ENCODE measurements at regions not wholly inside any gene's neighbourhood (a gene's known extent, or its start where the extent isn't known, plus 50 kb on each side); places are given as distances from the start of the nearest gene placed in this dataset.
A peak's percentile ranks its signal among the peaks of the same experiment; 100 is the strongest.
"Not testable (repeated sequence)": the region's sequence is repeated elsewhere in the genome, so short reads cannot be mapped to it uniquely, and the experiment has no call there.

DNA sequence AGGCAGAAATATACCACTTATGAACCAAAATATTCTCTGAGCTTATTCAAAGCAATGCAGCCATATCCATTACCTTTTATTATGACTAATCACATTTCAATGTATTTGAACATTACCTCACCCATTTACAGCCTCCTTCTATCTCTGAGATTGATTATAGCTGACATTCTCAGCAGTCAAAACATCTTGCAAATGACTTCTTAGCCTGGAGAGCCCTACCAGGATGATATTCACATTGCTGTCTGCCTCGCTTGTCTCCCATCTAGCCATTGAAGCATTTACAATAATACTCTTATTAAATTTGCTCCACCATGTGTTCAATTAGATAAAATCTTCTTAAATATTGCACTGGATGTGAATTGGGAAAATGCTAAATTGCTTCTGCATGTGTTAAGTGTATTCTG, 1879.9 kb upstream of the ACO1 start:
- DNase-seq (ENCODE audit: low read depth) = peak; percentile 4

DNA sequence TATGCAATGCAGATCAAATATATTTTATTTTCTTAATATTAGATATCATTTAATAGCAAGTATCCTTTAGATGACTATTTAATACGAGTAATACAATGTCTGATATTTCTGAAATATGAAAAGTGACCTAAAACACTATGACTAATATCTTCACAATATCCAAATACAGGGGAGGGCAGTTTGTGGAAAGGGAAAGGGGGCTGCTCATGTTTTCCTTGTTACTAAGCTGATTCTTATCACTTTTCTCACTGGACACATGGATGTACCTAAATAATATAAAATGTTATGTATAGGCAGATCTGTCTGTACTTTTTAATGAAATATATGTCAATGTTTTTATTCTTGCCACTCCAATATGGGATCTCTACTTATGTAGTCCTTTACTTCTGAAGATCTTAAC, 1879.1 kb upstream of the ACO1 start:
- DNase-seq (ENCODE audit: low read depth) = no peak

- no peak for DNase-seq (ENCODE audit: low read depth)
Observed at GRCh38 chr9:30506749-30507148, 1877.7 kb upstream of the ACO1 start.

GRCh38 chr9:30507166-30507565, 1877.3 kb upstream of the ACO1 start:
- no peak for DNase-seq (ENCODE audit: low read depth)

GRCh38 chr9:30511666-30512065, 1872.8 kb upstream of the ACO1 start:
- no peak for DNase-seq (ENCODE audit: low read depth)

DNA sequence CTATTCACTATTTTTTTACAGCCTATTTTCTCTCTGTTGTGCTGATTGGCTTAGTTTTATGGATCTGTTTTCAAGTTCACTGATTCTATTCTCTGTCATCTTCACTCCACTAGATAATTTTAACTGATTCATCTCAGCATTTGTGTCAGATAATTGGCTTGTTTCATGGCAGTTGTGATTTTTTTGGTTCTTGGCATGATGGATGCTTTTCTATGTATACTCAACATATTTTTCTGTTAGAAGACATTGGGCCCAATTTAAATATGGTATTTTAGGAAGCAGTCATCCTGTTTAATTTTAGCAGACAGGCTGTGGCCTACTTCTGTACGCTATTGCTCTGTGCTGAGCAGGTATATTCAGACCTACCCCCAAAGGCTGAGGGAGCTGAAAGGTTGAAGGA, 1865.3 kb upstream of the ACO1 start:
- DNase-seq (ENCODE audit: low read depth) = no peak

DNA sequence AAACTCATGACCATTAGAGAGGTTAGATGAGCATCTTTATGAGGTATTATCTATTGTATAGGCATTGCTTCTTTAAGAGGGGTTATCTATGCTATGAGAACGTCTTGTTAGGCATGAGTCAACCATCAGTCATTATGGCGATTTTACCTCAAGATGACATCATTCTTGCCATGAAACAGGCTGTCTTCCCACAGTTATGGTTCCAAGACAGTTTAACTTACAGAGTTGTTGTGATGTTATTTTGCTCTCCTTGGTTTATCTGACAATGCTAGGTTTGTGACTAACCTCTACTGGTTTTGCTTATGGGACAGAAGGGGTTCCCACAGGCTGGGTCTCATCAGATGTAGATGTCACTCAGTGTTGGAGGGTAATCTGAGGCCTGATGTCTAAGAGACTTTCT, 1864.7 kb upstream of the ACO1 start:
- DNase-seq (ENCODE audit: low read depth) = peak; percentile 20

DNA sequence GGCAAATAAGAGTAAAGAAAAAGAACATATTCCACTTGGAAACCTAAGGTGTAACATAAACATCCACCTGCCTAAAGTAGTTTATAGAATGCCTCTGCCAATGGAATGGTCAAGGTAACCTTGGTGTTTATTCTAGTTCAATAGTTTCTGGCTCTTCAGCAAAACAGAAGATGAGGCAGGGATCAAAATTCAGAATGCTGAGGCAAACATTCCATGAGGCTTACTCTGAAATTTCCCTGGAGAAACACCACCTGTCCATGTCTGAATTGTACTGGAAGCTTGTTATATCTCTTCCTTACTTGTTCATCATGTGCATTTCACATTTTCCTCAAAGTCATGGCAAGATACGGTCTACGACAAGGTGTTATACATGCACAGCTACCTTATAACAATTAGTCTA, 1862.4 kb upstream of the ACO1 start:
- no peak for DNase-seq (ENCODE audit: low read depth)

DNA sequence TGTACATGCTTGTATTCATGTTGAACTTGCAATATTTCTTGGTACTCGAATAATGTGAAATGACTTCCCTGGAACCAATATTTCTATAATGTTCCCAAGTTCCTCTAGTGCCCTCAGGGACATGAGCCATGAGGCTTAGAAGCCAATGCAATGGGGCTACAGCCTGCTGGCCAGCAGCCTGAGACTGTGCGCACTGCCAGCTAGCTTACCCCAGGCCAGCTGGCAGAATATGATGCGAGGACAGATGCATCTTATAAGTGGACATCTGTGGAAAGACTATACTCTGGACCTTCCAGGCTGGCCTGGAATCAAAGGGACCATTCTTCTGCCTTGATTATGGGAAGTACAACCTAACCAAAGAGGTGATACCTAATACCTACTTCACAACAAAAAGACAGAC, 1862.0 kb upstream of the ACO1 start:
- DNase-seq (ENCODE audit: low read depth) = no peak

GRCh38 chr9:30524311-30524710, 1860.1 kb upstream of the ACO1 start:
- DNase-seq (ENCODE audit: low read depth) = no peak

DNA sequence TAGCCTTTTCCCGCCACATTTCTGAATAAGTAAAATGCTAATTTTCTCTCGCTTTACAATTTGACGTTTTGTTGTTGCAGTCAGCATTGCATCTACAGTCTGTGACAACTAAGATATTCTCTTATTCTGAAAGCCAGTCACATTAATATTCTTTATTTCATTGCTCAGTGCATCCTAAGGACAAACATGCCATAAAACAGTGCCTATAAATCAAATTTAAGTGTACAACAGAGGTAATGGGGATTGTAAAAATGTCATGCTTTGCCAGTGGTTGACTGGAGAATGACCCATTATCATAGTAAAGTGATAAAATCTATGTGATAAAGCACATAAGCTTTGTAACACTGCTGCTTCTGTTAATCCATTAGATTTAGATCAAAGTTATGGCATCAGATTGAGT, 1850.0 kb upstream of the ACO1 start:
- no peak for DNase-seq (ENCODE audit: low read depth)

- DNase-seq (ENCODE audit: low read depth) = no peak
Observed at GRCh38 chr9:30534896-30535295, 1849.5 kb upstream of the ACO1 start.

- DNase-seq (ENCODE audit: low read depth) = no peak
Observed at GRCh38 chr9:30536494-30536893, 1847.9 kb upstream of the ACO1 start.

DNA sequence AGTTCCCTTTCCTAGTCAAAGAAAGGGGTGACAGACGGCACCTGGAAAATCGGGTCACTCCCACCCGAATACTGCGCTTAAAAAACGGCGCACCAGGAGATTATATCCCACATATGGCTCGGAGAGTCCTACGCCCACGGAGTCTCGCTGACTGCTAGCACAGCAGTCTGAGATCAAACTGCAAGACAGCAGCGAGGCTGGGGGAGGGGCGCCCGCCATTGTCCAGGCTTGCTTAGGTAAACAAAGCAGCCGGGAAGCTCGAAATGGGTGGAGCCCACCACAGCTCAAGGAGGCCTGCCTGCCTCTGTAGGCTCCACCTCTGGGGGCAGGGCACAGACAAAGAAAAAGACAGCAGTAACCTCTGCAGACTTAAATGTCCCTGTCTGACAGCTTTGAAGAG, 1844.7 kb upstream of the ACO1 start:
- DNase-seq (ENCODE audit: low read depth) = not testable (repeated sequence)

DNA sequence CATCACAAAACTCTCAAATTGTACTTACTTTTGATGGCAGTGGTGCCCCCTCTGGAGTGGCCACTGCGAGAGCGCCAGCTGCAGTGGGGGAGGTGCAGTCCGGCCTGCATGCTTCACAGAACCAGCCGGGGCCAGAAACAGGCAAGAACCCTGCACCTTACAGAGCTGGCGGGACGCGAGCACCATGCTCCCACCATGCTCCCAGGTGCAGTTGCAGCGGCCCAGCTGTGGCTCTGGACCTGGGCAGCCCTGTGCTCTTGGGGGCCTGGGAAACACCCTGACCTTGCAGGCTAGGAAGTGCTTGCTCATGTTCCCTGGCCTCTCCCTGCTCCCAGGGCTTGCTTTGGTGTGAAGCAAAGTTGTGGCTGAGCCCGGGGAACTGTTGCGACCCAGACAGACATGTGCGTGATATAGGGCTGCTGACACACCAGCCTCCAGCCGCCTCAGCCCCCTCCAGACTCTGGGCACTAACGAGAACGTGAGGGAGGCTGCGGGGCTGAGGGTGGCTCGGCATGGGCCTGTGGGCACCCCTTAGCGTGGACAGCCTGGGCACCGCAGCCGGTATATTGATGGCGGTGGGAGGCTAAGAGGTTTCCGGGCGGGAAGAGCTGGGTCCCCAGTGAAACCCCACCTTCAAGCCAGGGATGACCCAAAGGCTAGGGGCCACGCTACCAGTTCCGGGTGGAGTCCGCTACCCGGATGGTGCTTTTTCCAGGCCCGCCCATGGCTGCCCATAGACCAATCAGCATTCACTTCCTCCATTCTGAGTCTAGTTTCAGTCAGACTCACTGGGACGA, 1809.9 kb upstream of the ACO1 start:
- peak; percentile 43 for DNase-seq (ENCODE audit: low read depth)

GRCh38 chr9:30575218-30575617, 1809.2 kb upstream of the ACO1 start:
- no peak for DNase-seq (ENCODE audit: low read depth)

DNA sequence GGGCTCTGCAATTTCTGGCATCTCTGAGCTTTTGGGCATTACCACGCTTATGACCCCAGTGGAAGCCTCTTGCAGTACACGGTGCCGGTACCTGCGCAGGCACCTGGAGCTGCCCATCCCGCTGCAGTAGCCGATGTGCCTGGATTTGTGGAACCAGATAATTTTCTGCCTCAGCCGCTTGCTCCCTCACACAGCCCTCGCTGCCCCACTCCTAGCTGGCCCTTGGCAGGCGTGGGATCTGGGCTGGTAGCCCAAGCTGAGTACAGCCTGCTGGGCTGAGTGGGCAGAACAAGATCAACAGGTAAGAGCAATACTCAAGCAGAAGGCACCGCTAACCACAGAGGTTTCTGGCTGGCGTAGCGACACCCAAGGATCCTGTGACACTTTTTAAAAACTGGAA, 1808.8 kb upstream of the ACO1 start:
- peak; percentile 4 for DNase-seq (ENCODE audit: low read depth)

GRCh38 chr9:30579810-30580209, 1804.6 kb upstream of the ACO1 start:
- no peak for DNase-seq (ENCODE audit: low read depth)

- no peak for DNase-seq (ENCODE audit: low read depth)
Observed at GRCh38 chr9:30582240-30582639, 1802.2 kb upstream of the ACO1 start.

GRCh38 chr9:30584559-30584958, 1799.9 kb upstream of the ACO1 start:
- DNase-seq (ENCODE audit: low read depth) = no peak

- no peak for DNase-seq (ENCODE audit: low read depth)
Observed at GRCh38 chr9:30591461-30591860, 1793.0 kb upstream of the ACO1 start.

GRCh38 chr9:30597608-30598007, 1786.8 kb upstream of the ACO1 start:
- DNase-seq (ENCODE audit: low read depth) = no peak

DNA sequence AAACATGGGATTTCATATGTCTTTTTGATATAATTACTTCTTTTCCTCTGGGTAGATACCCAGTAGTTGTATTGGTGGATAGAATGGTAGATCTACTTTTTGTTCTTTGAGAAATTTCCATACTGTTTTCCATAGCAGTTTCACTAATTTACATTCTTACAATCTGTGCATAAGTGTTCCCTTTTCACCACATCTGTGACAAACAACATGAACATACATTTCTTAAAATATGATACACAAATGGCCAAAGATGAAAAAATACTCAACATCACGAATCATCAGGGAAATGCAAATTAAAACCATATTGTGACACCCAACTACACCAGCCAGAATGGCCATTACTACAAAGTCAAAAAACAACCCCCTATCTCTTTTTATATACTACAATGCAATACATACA, 1778.5 kb upstream of the ACO1 start:
- no peak for DNase-seq (ENCODE audit: low read depth)

- DNase-seq (ENCODE audit: low read depth) = peak; percentile 11
Observed at GRCh38 chr9:30609713-30610112, 1774.7 kb upstream of the ACO1 start.
